IMR-90 (cell line): ENCODE measurements at regions not wholly inside any gene's neighbourhood (a gene's known extent, or its start where the extent isn't known, plus 50 kb on each side); places are given as distances from the start of the nearest gene placed in this dataset.

Source experiments
- ATAC-seq: fragments of 200-7000 bp; cut with Tn5 transposase; 2 replicates; pipeline ENCODE4 v1.9.1; 2020; ENCODE audit warnings: low read depth, mild to moderate bottlenecking, moderate library complexity
- BruUV-seq: library from RNA; stranded (reverse); fragments of 400-500 nt; replicated peaks from 2 replicates; lab custom pipeline; 2021; lab: Mats Ljungman, UMichigan
- CTCF ChIA-PET: fragments of 300-600 bp; formaldehyde crosslinking; extraction: SDS; loops from one replicate; lab custom pipeline; 2021; ENCODE audit warnings: antibody characterized with exemption; lab: Yijun Ruan, JAX
- POLR2A ChIA-PET: fragments of 300-600 bp; sonication (Branson Sonifier 250); formaldehyde crosslinking; loops from one replicate; lab custom pipeline; 2022; ENCODE audit warnings: antibody characterized with exemption; ENCODE audit not compliant: unreplicated experiment; lab: Charles Lee
- DNase-seq: peaks from one replicate; pipeline ENCODE4 v3.0.0; 2013
- H2AFZ ChIP-seq: replicated peaks from 2 replicates; pipeline ENCODE3; 2013; ENCODE audit warnings: low read length, mild to moderate bottlenecking; ENCODE audit not compliant: poor library complexity
- H2AK5ac ChIP-seq: 2 replicates; pipeline ENCODE4 v1.6.1; 2013; ENCODE audit warnings: low read depth, low read length, inconsistent platforms
- H2AK9ac ChIP-seq: replicated peaks from 2 replicates; pipeline ENCODE3; 2013; ENCODE audit warnings: mild to moderate bottlenecking, low read depth, low read length, moderate library complexity; ENCODE audit not compliant: poor library complexity
- H2BK120ac ChIP-seq: 2 replicates; pipeline ENCODE4 v1.6.1; 2013; ENCODE audit warnings: low read depth, low read length, inconsistent platforms
- H2BK15ac ChIP-seq: 3 replicates; pipeline ENCODE4 v1.6.1; 2013; ENCODE audit warnings: low read depth, low read length, inconsistent platforms
- H2BK20ac ChIP-seq: 2 replicates; pipeline ENCODE4 v1.6.1; 2013; ENCODE audit warnings: low read depth, mild to moderate bottlenecking, inconsistent platforms, low read length, moderate library complexity
- H2BK5ac ChIP-seq: 2 replicates; pipeline ENCODE4 v1.6.1; 2013; ENCODE audit warnings: mild to moderate bottlenecking, low read depth, low read length, inconsistent platforms; ENCODE audit not compliant: poor library complexity, severe bottlenecking
- H3K14ac ChIP-seq: replicated peaks from 2 replicates; pipeline ENCODE4 v1.6.1; 2013; ENCODE audit warnings: low read depth, low read length, inconsistent platforms
- H3K18ac ChIP-seq: 2 replicates; pipeline ENCODE4 v1.6.1; 2013; ENCODE audit warnings: low read depth, low read length, control low read depth
- H3K23ac ChIP-seq: 2 replicates; pipeline ENCODE4 v1.6.1; 2013; ENCODE audit warnings: low read depth, low read length, inconsistent platforms
- H3K27ac ChIP-seq: 2 replicates; pipeline ENCODE4 v1.5.1; 2013; ENCODE audit warnings: mild to moderate bottlenecking, control low read depth, low read length; ENCODE audit not compliant: insufficient read depth
- H3K27me3 ChIP-seq: 2 replicates; pipeline ENCODE4 v1.6.1; 2013; ENCODE audit warnings: low read length; ENCODE audit not compliant: control insufficient read depth, insufficient read depth
- H3K36me3 ChIP-seq: 2 replicates; pipeline ENCODE4 v1.6.1; 2013; ENCODE audit warnings: low read length, mixed read lengths; ENCODE audit not compliant: control insufficient read depth, insufficient read depth
- H3K4ac ChIP-seq: 2 replicates; pipeline ENCODE4 v1.6.1; 2013; ENCODE audit warnings: low read depth, low read length, inconsistent platforms
- H3K4me1 ChIP-seq: 2 replicates; pipeline ENCODE4 v1.6.1; 2013; ENCODE audit warnings: low read length, mixed read lengths; ENCODE audit not compliant: control insufficient read depth, insufficient read depth
- H3K4me2 ChIP-seq: 2 replicates; pipeline ENCODE4 v1.6.1; 2013; ENCODE audit warnings: low read depth, mild to moderate bottlenecking, control low read depth, low read length, moderate library complexity
- H3K4me3 ChIP-seq: 2 replicates; pipeline ENCODE4 v1.5.1; 2013; ENCODE audit warnings: low read depth, mild to moderate bottlenecking, control low read depth, low read length, moderate library complexity; ENCODE audit not compliant: insufficient read depth
- H3K56ac ChIP-seq: 2 replicates; pipeline ENCODE4 v1.6.1; 2013; ENCODE audit warnings: low read length, inconsistent platforms; ENCODE audit not compliant: insufficient read depth; ENCODE audit errors: extremely low read depth
- H3K79me1 ChIP-seq, 2 experiments: 2 replicates each; pipeline ENCODE4 v1.6.1; 2013; ENCODE audit warnings: low read length in 2 of 2, inconsistent platforms in 1 of 2, low read depth in 1 of 2
- H3K9ac ChIP-seq: 2 replicates; pipeline ENCODE4 v1.6.1; 2013; ENCODE audit warnings: low read depth, low read length, control low read depth
- H3K9me1 ChIP-seq: 2 replicates; pipeline ENCODE4 v1.6.1; 2013; ENCODE audit warnings: low read length, inconsistent platforms; ENCODE audit not compliant: insufficient read depth
- H3K9me3 ChIP-seq: 2 replicates; pipeline ENCODE4 v1.6.1; 2013; ENCODE audit warnings: low read length; ENCODE audit not compliant: control insufficient read depth, insufficient read depth
- H4K20me1 ChIP-seq: 2 replicates; pipeline ENCODE4 v1.6.1; 2013; ENCODE audit warnings: low read length, inconsistent platforms; ENCODE audit not compliant: insufficient read depth
- H4K5ac ChIP-seq: 2 replicates; pipeline ENCODE4 v1.6.1; 2013; ENCODE audit warnings: mild to moderate bottlenecking, low read depth, low read length, control low read depth
- H4K8ac ChIP-seq, 2 experiments: 2 replicates each; pipeline ENCODE4 v1.6.1; 2013; ENCODE audit warnings: low read depth in 2 of 2, low read length in 2 of 2, control low read depth in 1 of 2, inconsistent platforms in 1 of 2
- H4K91ac ChIP-seq: 2 replicates; pipeline ENCODE4 v1.6.1; 2013; ENCODE audit warnings: low read depth, low read length, inconsistent platforms; ENCODE audit not compliant: insufficient read depth
- CTCF ChIP-seq: conservative IDR thresholded peaks from 2 replicates; pipeline ENCODE4 v1.5.1; 2012; ENCODE audit warnings: mild to moderate bottlenecking, low read depth, low read length, improper control_type of control experiment
- MAFK ChIP-seq: IDR thresholded peaks from 2 replicates; pipeline ENCODE4 v1.6.1; 2012; ENCODE audit warnings: low read depth, low read length, improper control_type of control experiment
- POLR2A ChIP-seq: IDR thresholded peaks from 2 replicates; pipeline ENCODE4 v1.6.1; 2012; ENCODE audit warnings: mild to moderate bottlenecking, low read depth, low read length
- RFX5 ChIP-seq: IDR thresholded peaks from 2 replicates; pipeline ENCODE4 v1.8.0; 2012; ENCODE audit warnings: low read depth, mild to moderate bottlenecking, low read length, moderate library complexity
- USF2 ChIP-seq: fragments of 150-350 bp; IDR thresholded peaks from 2 replicates; pipeline ENCODE4 v1.6.1; 2017; ENCODE audit warnings: mild to moderate bottlenecking, antibody characterized with exemption, low read length, low read depth
- WGBS, 2 experiments: methylation state at CpG; one replicate each; pipeline versions ENCODE4 v1.1.5 to v1.1.7; 2013; ENCODE audit warnings: missing lambda C conversion rate in 2 of 2; ENCODE audit not compliant: insufficient read length in 1 of 2; ENCODE audit errors: extremely low coverage in 2 of 2; 5-methylcytosine and 5-hydroxymethylcytosine counted together
- dilution Hi-C: fragments of 300-500 bp; cut with HindIII; formaldehyde crosslinking; loops from one replicate; pipeline ENCODE4 v1.14.3; 2018; ENCODE audit warnings: low sequenced_read_pairs; ENCODE audit not compliant: unreplicated experiment
- in situ Hi-C: fragments of 300-500 bp; cut with MboI; formaldehyde crosslinking; loops from 3 replicates; pipeline ENCODE4 v1.14.3; 2019; ENCODE audit warnings: low sequenced_read_pairs, inconsistent platforms, mixed read lengths
- intact Hi-C: fragments of 100-400 bp; cut with micrococcal nuclease; formaldehyde crosslinking; loops from 2 replicates; pipeline ENCODE4 v1.10.0; 2022

- no peaks in the 10 kb centered on the region for H4K20me1 ChIP-seq
- H3K4ac ChIP-seq = no peak overlapping the region
- no peaks in the 10 kb centered on the region for H3K9me3 ChIP-seq
- ChIA-PET POLR2A (no interaction called here), CTCF (interaction anchor here (0.6 to 1.1 kb wide), 3 partner anchors 9 to 838 kb away, joined by 3 read pairs; no protein-coding TSS in a partner anchor)
- no peak overlapping the region for H3K4me2 ChIP-seq
- intact Hi-C loops (loop anchor here (10.0 kb wide), 3 partner anchors 445 to 1195 kb away; no protein-coding TSS in a partner anchor), dilution Hi-C loops (no loop called here), in situ Hi-C loops (loop anchor here (5.0 to 25.0 kb wide), 2 partner anchors 448 to 838 kb away; no protein-coding TSS in a partner anchor)
- H3K27ac ChIP-seq = no peak overlapping the region
- BruUV-seq = no TSS peak
- H3K23ac ChIP-seq = no peak overlapping the region
- H3K79me1 ChIP-seq = no peaks in the 10 kb centered on the region
- no peak overlapping the region for H4K8ac ChIP-seq
- no peak overlapping the region for H3K14ac ChIP-seq
- no peak for TF ChIP-seq POLR2A
- no peak for TF ChIP-seq USF2
- no peak for TF ChIP-seq CTCF
- no peak for TF ChIP-seq RFX5
- no peak for TF ChIP-seq MAFK
- no peaks in the 10 kb centered on the region for H3K36me3 ChIP-seq
- no peak overlapping the region for H2AK9ac ChIP-seq
- H3K4me1 ChIP-seq = peaks cover 2% of the 10 kb centered on the region; the same call in 1 of the 2 replicates
- H3K18ac ChIP-seq = no peak overlapping the region
- H3K9me1 ChIP-seq = no peaks in the 10 kb centered on the region
- no peak overlapping the region for H2BK20ac ChIP-seq
- H3K56ac ChIP-seq = no peak overlapping the region
- no peak overlapping the region for H4K5ac ChIP-seq
- no peak overlapping the region for H2BK15ac ChIP-seq
- no peak overlapping the region; the same call in 1 of the 2 replicates for H4K91ac ChIP-seq
- H3K4me3 ChIP-seq = no peak overlapping the region
- no peak overlapping the region for H2AK5ac ChIP-seq
- no peak overlapping the region for H2AFZ ChIP-seq
- no peaks in the 10 kb centered on the region for H3K27me3 ChIP-seq
- no peak overlapping the region for H3K9ac ChIP-seq
- WGBS, 2 experiments = 17% methylated on average over 1 of the region's 2 CpGs; no CpG with 5 or more reads in 1 of the 2 experiments
- ATAC-seq = no peak
- no peak overlapping the region for H2BK120ac ChIP-seq
- no peak overlapping the region for H2BK5ac ChIP-seq
- no peak for DNase-seq
Measured at GRCh38 chr13:78139765-78140164, 221.1 kb upstream of the EDNRB start.
